Type B pancreatic cell (in vitro differentiated cells): ENCODE measurements at regions not wholly inside any gene's neighbourhood (a gene's known extent, or its start where the extent isn't known, plus 50 kb on each side); places are given as distances from the start of the nearest gene placed in this dataset.

ENCODE experiments used
- DNase-seq: peaks from one replicate; pipeline ENCODE4 v3.0.0; 2021; ENCODE audit warnings: mixed read lengths; ENCODE audit not compliant: unreplicated experiment; ENCODE audit errors: extremely low spot score
- H3K27ac Mint-ChIP-seq: 2 replicates; pipeline ENCODE4 v1.8.0; 2021; ENCODE audit warnings: mild to moderate bottlenecking, mixed read lengths
- H3K27me3 Mint-ChIP-seq: 2 replicates; pipeline ENCODE4 v1.8.0; 2021; ENCODE audit warnings: mixed read lengths
- H3K36me3 Mint-ChIP-seq: 2 replicates; pipeline ENCODE4 v1.8.0; 2021; ENCODE audit warnings: mixed read lengths
- H3K4me1 Mint-ChIP-seq: one replicate; pipeline ENCODE4 v1.8.0; 2021; ENCODE audit warnings: mixed read lengths; ENCODE audit not compliant: unreplicated experiment
- H3K4me3 Mint-ChIP-seq: 2 replicates; pipeline ENCODE4 v1.8.0; 2021; ENCODE audit warnings: mild to moderate bottlenecking, mixed read lengths
- H3K9me3 Mint-ChIP-seq: 2 replicates; pipeline ENCODE4 v1.8.0; 2021; ENCODE audit warnings: mixed read lengths
- TF ChIP-seq, protein P1 (sequence below): fragments of 200-600 bp; sonication (generic); conservative IDR thresholded peaks from 2 replicates; pipeline ENCODE4 v1.5.0; 2021; ENCODE audit warnings: antibody characterized with exemption, mild to moderate bottlenecking

DNA sequence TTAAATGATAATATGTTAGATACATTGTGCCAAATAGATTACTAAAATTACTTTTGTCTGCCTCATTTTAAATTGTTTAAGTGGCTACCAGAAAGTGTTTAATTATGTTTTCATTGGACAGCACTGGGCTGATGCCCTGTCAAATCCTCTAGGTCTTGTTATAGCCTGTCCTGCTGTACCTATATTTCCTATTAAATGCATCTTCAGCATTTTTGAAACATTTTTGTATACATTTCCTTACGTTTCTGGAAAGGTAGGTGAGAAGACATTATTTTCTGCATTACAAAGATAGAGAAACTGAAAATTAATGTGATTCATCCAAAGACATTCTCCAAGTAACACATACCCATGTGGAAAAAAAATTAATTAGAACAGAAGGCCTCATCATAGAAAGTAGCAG is 192.2 kb upstream of the HS3ST3A1 start:
- Mint-ChIP-seq H3K4me1 (no peaks in the 10 kb centered on the region), H3K27me3 (no peaks in the 10 kb centered on the region), H3K4me3 (no peak overlapping the region), H3K9me3 (no peaks in the 10 kb centered on the region), H3K36me3 (no peaks in the 10 kb centered on the region), H3K27ac (no peak overlapping the region)
- TF ChIP-seq, protein P1, sequence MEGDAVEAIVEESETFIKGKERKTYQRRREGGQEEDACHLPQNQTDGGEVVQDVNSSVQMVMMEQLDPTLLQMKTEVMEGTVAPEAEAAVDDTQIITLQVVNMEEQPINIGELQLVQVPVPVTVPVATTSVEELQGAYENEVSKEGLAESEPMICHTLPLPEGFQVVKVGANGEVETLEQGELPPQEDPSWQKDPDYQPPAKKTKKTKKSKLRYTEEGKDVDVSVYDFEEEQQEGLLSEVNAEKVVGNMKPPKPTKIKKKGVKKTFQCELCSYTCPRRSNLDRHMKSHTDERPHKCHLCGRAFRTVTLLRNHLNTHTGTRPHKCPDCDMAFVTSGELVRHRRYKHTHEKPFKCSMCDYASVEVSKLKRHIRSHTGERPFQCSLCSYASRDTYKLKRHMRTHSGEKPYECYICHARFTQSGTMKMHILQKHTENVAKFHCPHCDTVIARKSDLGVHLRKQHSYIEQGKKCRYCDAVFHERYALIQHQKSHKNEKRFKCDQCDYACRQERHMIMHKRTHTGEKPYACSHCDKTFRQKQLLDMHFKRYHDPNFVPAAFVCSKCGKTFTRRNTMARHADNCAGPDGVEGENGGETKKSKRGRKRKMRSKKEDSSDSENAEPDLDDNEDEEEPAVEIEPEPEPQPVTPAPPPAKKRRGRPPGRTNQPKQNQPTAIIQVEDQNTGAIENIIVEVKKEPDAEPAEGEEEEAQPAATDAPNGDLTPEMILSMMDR = no peak
- no peak for DNase-seq

DNA sequence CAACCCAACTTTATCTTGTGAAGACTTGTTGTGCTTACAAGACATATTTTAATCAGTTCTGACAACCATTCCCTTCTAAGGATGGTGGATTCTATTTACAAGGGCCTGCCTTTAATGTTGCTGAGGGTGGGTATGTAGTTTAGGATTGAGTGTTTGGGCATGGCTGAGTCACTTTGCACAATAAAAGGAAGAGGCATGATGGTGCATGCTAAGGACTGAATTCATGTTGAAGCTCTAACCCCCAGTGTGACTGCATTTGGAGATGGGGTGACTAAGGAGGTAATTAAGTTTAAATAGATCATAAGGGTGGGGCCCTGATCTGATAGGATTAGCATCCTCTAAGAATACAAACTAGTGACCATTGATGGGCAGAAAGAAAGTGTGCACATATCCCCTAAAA is 196.1 kb upstream of the HS3ST3A1 start:
- H3K9me3 Mint-ChIP-seq = no peaks in the 10 kb centered on the region
- no peaks in the 10 kb centered on the region for H3K36me3 Mint-ChIP-seq
- TF ChIP-seq, protein P1 = no peak
- H3K27me3 Mint-ChIP-seq = no peaks in the 10 kb centered on the region
- H3K4me1 Mint-ChIP-seq = no peaks in the 10 kb centered on the region
- H3K27ac Mint-ChIP-seq = no peak overlapping the region
- no peak overlapping the region for H3K4me3 Mint-ChIP-seq
- DNase-seq = no peak

DNA sequence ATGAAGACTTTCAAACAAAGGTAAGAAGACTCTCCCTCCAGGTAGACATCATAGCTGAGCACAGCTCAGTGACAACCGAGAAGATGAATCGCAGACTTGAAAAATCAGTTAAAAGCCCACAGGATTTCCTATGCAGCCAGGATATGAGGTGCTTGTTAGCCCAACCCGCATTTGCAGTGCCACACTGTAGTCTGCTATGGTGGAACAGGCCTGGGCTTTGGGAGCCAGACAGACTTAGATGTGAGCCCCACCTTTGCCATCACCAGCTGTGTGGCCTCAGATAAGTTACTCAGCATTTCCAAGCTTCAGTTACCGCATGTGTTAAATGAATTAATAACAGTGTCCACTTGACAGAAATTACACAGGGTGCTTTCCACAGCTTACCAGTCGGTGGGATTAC is 204.4 kb upstream of the HS3ST3A1 start:
- H3K36me3 Mint-ChIP-seq = peaks cover 4% of the 10 kb centered on the region
- no peaks in the 10 kb centered on the region for H3K4me1 Mint-ChIP-seq
- no peak for DNase-seq
- H3K9me3 Mint-ChIP-seq = no peaks in the 10 kb centered on the region
- no peaks in the 10 kb centered on the region for H3K27me3 Mint-ChIP-seq
- H3K4me3 Mint-ChIP-seq = no peak overlapping the region
- TF ChIP-seq, protein P1 = no peak
- H3K27ac Mint-ChIP-seq = no peak overlapping the region

DNA sequence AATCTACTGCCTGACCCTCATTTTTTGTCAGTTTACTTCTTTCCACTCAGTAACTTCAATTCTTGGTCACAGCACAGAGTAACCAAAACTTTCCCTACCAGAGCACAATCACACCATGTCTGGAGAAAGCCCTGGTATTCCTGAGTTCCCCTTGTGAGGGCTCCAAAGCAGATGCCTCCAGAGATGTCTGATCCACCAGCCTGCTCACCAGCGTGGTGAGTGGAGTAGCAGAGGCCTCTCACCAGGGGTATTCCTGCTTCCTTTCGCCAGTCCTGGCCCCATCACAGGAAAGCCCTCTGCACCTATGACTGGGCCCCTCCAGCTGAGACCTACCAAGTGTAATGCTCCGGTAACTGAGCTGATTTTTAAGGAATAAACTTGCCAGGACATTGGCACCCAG is 205.4 kb upstream of the HS3ST3A1 start:
- H3K27me3 Mint-ChIP-seq = no peaks in the 10 kb centered on the region
- H3K36me3 Mint-ChIP-seq = peaks cover 4% of the 10 kb centered on the region
- no peak overlapping the region for H3K27ac Mint-ChIP-seq
- H3K4me3 Mint-ChIP-seq = no peak overlapping the region
- H3K9me3 Mint-ChIP-seq = no peaks in the 10 kb centered on the region
- TF ChIP-seq, protein P1 = no peak
- no peak for DNase-seq
- no peaks in the 10 kb centered on the region for H3K4me1 Mint-ChIP-seq

DNA sequence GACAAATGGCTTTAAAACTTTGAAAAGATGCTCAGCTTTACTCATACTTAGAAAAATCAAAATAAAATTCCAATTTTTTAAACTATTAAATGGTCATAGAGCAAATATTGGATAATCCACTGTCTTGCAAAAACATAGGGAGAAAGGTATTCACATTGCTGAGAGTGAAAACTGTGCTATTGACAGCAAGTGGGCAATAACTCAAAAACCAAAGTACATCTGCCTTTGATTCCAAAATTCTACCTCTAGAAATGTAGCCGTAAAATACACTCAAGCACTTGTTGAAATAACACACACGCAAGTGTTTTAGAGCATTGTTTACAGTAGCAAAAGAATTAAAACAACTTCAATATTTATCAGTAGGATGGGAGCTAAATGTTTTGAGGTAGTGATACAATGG is 210.6 kb upstream of the HS3ST3A1 start:
- peaks cover 16% of the 10 kb centered on the region for H3K27me3 Mint-ChIP-seq
- TF ChIP-seq, protein P1 = no peak
- peaks cover 6% of the 10 kb centered on the region for H3K4me1 Mint-ChIP-seq
- H3K36me3 Mint-ChIP-seq = peaks cover 4% of the 10 kb centered on the region
- peaks cover 4% of the 10 kb centered on the region for H3K9me3 Mint-ChIP-seq
- H3K4me3 Mint-ChIP-seq = no peak overlapping the region
- DNase-seq = no peak
- no peak overlapping the region for H3K27ac Mint-ChIP-seq
